ENCODE measurements at regions not wholly inside any gene's neighbourhood (a gene's known extent, or its start where the extent isn't known, plus 50 kb on each side); places are given as distances from the start of the nearest gene placed in this dataset.

GRCh38 chrX:39206399-39207145 lies 405.3 kb downstream of the MID1IP1 start:
- Mint-ChIP-seq H3K4me3 (no peak overlapping the region), H3K4me1 (no peaks in the 10 kb centered on the region), H3K9me3 (peaks cover 42% of the 10 kb centered on the region), H3K27me3 (ENCODE audit: low read depth, poor library complexity) (peaks cover 5% of the 10 kb centered on the region), H3K27ac (no peak overlapping the region), H3K36me3 (ENCODE audit: low read depth) (no peaks in the 10 kb centered on the region)
- no peak for DNase-seq
- TF ChIP-seq CTCF (IDR thresholded peaks at IDR 0.05), result no peak

GRCh38 chrX:39211501-39211900 lies 410.2 kb downstream of the MID1IP1 start:
- no peak overlapping the region for H3K27ac Mint-ChIP-seq
- H3K36me3 Mint-ChIP-seq (ENCODE audit: low read depth), result no peaks in the 10 kb centered on the region
- H3K27me3 Mint-ChIP-seq (ENCODE audit: low read depth, poor library complexity), result peaks cover 9% of the 10 kb centered on the region
- no peaks in the 10 kb centered on the region for H3K4me1 Mint-ChIP-seq
- no peak for DNase-seq
- H3K9me3 Mint-ChIP-seq, result peaks cover 18% of the 10 kb centered on the region
- H3K4me3 Mint-ChIP-seq, result no peak overlapping the region
- no peak for TF ChIP-seq CTCF (IDR thresholded peaks at IDR 0.05)

GRCh38 chrX:39212456-39212855 lies 411.2 kb downstream of the MID1IP1 start:
- no peak for TF ChIP-seq CTCF (IDR thresholded peaks at IDR 0.05)
- no peaks in the 10 kb centered on the region for H3K36me3 Mint-ChIP-seq (ENCODE audit: low read depth)
- H3K9me3 Mint-ChIP-seq, result peaks cover 22% of the 10 kb centered on the region
- H3K27me3 Mint-ChIP-seq (ENCODE audit: low read depth, poor library complexity), result peaks cover 12% of the 10 kb centered on the region
- DNase-seq, result no peak
- H3K27ac Mint-ChIP-seq, result no peak overlapping the region
- H3K4me3 Mint-ChIP-seq, result no peak overlapping the region
- no peaks in the 10 kb centered on the region for H3K4me1 Mint-ChIP-seq

GRCh38 chrX:39214387-39215126 lies 413.3 kb downstream of the MID1IP1 start:
- H3K36me3 Mint-ChIP-seq (ENCODE audit: low read depth), result no peaks in the 10 kb centered on the region
- H3K4me3 Mint-ChIP-seq, result no peak overlapping the region
- no peak overlapping the region for H3K27ac Mint-ChIP-seq
- no peak for TF ChIP-seq CTCF (IDR thresholded peaks at IDR 0.05)
- peaks cover 22% of the 10 kb centered on the region for H3K9me3 Mint-ChIP-seq
- DNase-seq, result no peak
- peaks cover 5% of the 10 kb centered on the region for H3K4me1 Mint-ChIP-seq
- H3K27me3 Mint-ChIP-seq (ENCODE audit: low read depth, poor library complexity), result peaks cover 9% of the 10 kb centered on the region

GRCh38 chrX:39220952-39221351 lies 419.7 kb downstream of the MID1IP1 start:
- Mint-ChIP-seq H3K36me3 (ENCODE audit: low read depth) (no peaks in the 10 kb centered on the region), H3K4me3 (no peak overlapping the region), H3K27me3 (ENCODE audit: low read depth, poor library complexity) (peaks cover 6% of the 10 kb centered on the region), H3K4me1 (peaks cover 26% of the 10 kb centered on the region), H3K27ac (no peak overlapping the region), H3K9me3 (peaks cover 24% of the 10 kb centered on the region)
- TF ChIP-seq CTCF (IDR thresholded peaks at IDR 0.05), result no peak
- no peak for DNase-seq

Data from nephron progenitor cell (in vitro differentiated cells).